ENCODE measurements at regions not wholly inside any gene's neighbourhood (a gene's known extent, or its start where the extent isn't known, plus 50 kb on each side); places are given as distances from the start of the nearest gene placed in this dataset.

GRCh38 chr17:11182430-11182829 is 58.6 kb upstream of the SHISA6 start:
- TF ChIP-seq CTCF (IDR thresholded peaks at IDR 0.05) (no peak), ZFX (IDR thresholded peaks at IDR 0.05; ENCODE audit: borderline replicate concordance) (no peak)

Measured in 22Rv1 (cell line).